ENCODE measurements at regions not wholly inside any gene's neighbourhood (a gene's known extent, or its start where the extent isn't known, plus 50 kb on each side); places are given as distances from the start of the nearest gene placed in this dataset.

GRCh38 chr2:162945785-162946184 lies 107.2 kb upstream of the KCNH7 start:
- TF ChIP-seq POLR2A (IDR thresholded peaks at IDR 0.05) = no peak
- TF ChIP-seq CTCF (IDR thresholded peaks at IDR 0.05) = no peak
